Vagina (tissue), 2 donors: ENCODE measurements at regions not wholly inside any gene's neighbourhood (a gene's known extent, or its start where the extent isn't known, plus 50 kb on each side); places are given as distances from the start of the nearest gene placed in this dataset.

Experiments
- DNase-seq, 2 donors: peaks; one replicate each; pipeline ENCODE4 v3.0.0-alpha.2; 2017; ENCODE audit errors: extremely low spot score in 2 of 2
- H3K27ac ChIP-seq: fragments of 200-600 bp; sonication (generic); one replicate; pipeline ENCODE4 v1.5.1; 2019
- H3K27me3 ChIP-seq: fragments of 200-600 bp; sonication (generic); one replicate; pipeline ENCODE4 v1.5.1; 2019
- H3K36me3 ChIP-seq, 2 donors: fragments of 200-600 bp; sonication (generic); one replicate each; pipeline ENCODE4 v1.5.1; 2017 to 2019
- H3K4me1 ChIP-seq: fragments of 200-600 bp; sonication (generic); one replicate; pipeline ENCODE4 v1.5.1; 2019
- H3K4me3 ChIP-seq, 2 donors: fragments of 200-600 bp; sonication (generic); 1 replicate in 1 of 2; 2 replicates in 1 of 2; pipeline ENCODE4 v1.5.1; 2016 to 2019
- H3K9me3 ChIP-seq: fragments of 200-600 bp; sonication (generic); one replicate; pipeline ENCODE4 v1.5.1; 2019
- CTCF ChIP-seq, 3 experiments: fragments of 450-650 bp in 2 of 3; fragments of 200-600 bp in 1 of 3; sonication (generic) in 1 of 3; IDR thresholded peaks; one replicate each; pipeline ENCODE4 v1.5.1; 2017 to 2019; ENCODE audit warnings: antibody characterized with exemption in 3 of 3, mild to moderate bottlenecking in 2 of 3, moderate library complexity in 2 of 3
- POLR2A ChIP-seq, 2 donors: fragments of 450-650 bp; IDR thresholded peaks; one replicate each; pipeline ENCODE4 v1.6.1; 2017; ENCODE audit warnings: antibody characterized with exemption in 2 of 2, mild to moderate bottlenecking in 2 of 2, moderate library complexity in 2 of 2
- POLR2AphosphoS5 ChIP-seq, 2 donors: sonication (generic); formaldehyde crosslinking; IDR thresholded peaks; one replicate each; pipeline ENCODE4 v1.9.0; 2017; ENCODE audit warnings: antibody characterized with exemption in 2 of 2, mild to moderate bottlenecking in 2 of 2, low read depth in 1 of 2; ENCODE audit not compliant: insufficient read depth in 1 of 2
- intact Hi-C: fragments of 100-400 bp; cut with DNase I; formaldehyde crosslinking; loops from one replicate; pipeline ENCODE4 v1.15.1; 2023

- Histone ChIP-seq H3K4me1 (no peaks in the 10 kb centered on the region), H3K27ac (no peak overlapping the region), H3K9me3 (no peaks in the 10 kb centered on the region), H3K36me3 (no peaks in the 10 kb centered on the region), H3K4me3 (no peak overlapping the region), H3K27me3 (no peaks in the 10 kb centered on the region)
- TF ChIP-seq CTCF (IDR thresholded peaks at IDR 0.05) (no peak), POLR2A (IDR thresholded peaks at IDR 0.05) (no peak), POLR2AphosphoS5 (IDR thresholded peaks at IDR 0.05; ENCODE audit: insufficient read depth in 1 of 2, low read depth in 1 of 2) (no peak)
- intact Hi-C loops, result no loop called here
- DNase-seq, result no peak
Measured at GRCh38 chr2:118340103-118340502, 251.8 kb downstream of the INSIG2 start.

- Histone ChIP-seq H3K27ac (no peak overlapping the region), H3K4me1 (no peaks in the 10 kb centered on the region), H3K9me3 (no peaks in the 10 kb centered on the region), H3K4me3 (no peak overlapping the region), H3K27me3 (no peaks in the 10 kb centered on the region), H3K36me3 (no peaks in the 10 kb centered on the region)
- DNase-seq, result no peak
- TF ChIP-seq POLR2A (IDR thresholded peaks at IDR 0.05) (no peak), CTCF (IDR thresholded peaks at IDR 0.05) (no peak), POLR2AphosphoS5 (IDR thresholded peaks at IDR 0.05; ENCODE audit: insufficient read depth in 1 of 2, low read depth in 1 of 2) (no peak)
- intact Hi-C loops, result no loop called here
Measured at GRCh38 chr2:118339386-118339785, 251.1 kb downstream of the INSIG2 start.

GRCh38 chr2:118333664-118334063, 245.4 kb downstream of the INSIG2 start:
- no peak for TF ChIP-seq CTCF (IDR thresholded peaks at IDR 0.05)
- TF ChIP-seq POLR2A (IDR thresholded peaks at IDR 0.05), result no peak
- TF ChIP-seq POLR2AphosphoS5 (IDR thresholded peaks at IDR 0.05; ENCODE audit: insufficient read depth in 1 of 2, low read depth in 1 of 2), result no peak
- no peaks in the 10 kb centered on the region for H3K36me3 ChIP-seq
- H3K9me3 ChIP-seq, result no peaks in the 10 kb centered on the region
- no peak overlapping the region for H3K4me3 ChIP-seq
- no peak overlapping the region for H3K27ac ChIP-seq
- no peaks in the 10 kb centered on the region for H3K4me1 ChIP-seq
- no peaks in the 10 kb centered on the region for H3K27me3 ChIP-seq
- intact Hi-C loops, result no loop called here
- DNase-seq, result no peak

GRCh38 chr2:118325321-118325955, 237.2 kb downstream of the INSIG2 start:
- Histone ChIP-seq H3K27ac (no peak overlapping the region), H3K27me3 (no peaks in the 10 kb centered on the region), H3K4me3 (no peak overlapping the region), H3K9me3 (no peaks in the 10 kb centered on the region), H3K4me1 (no peaks in the 10 kb centered on the region), H3K36me3 (no peaks in the 10 kb centered on the region)
- no peak for DNase-seq
- TF ChIP-seq POLR2A (IDR thresholded peaks at IDR 0.05) (no peak), CTCF (IDR thresholded peaks at IDR 0.05) (no peak), POLR2AphosphoS5 (IDR thresholded peaks at IDR 0.05; ENCODE audit: insufficient read depth in 1 of 2, low read depth in 1 of 2) (no peak)
- intact Hi-C loops, result no loop called here

- no peak for DNase-seq
- no peaks in the 10 kb centered on the region for H3K9me3 ChIP-seq
- H3K4me3 ChIP-seq, result no peak overlapping the region
- TF ChIP-seq POLR2A (IDR thresholded peaks at IDR 0.05), result no peak
- TF ChIP-seq POLR2AphosphoS5 (IDR thresholded peaks at IDR 0.05; ENCODE audit: insufficient read depth in 1 of 2, low read depth in 1 of 2), result no peak
- TF ChIP-seq CTCF (IDR thresholded peaks at IDR 0.05), result no peak
- no peaks in the 10 kb centered on the region for H3K36me3 ChIP-seq
- no peaks in the 10 kb centered on the region for H3K27me3 ChIP-seq
- no peak overlapping the region for H3K27ac ChIP-seq
- intact Hi-C loops, result no loop called here
- H3K4me1 ChIP-seq, result no peaks in the 10 kb centered on the region
Measured at GRCh38 chr2:118322406-118322805, 234.1 kb downstream of the INSIG2 start.
